SH-SY5Y (cell line): ENCODE measurements at regions not wholly inside any gene's neighbourhood (a gene's known extent, or its start where the extent isn't known, plus 50 kb on each side); places are given as distances from the start of the nearest gene placed in this dataset.

ENCODE experiments used
- GATA2 ChIP-seq: IDR thresholded peaks from 2 replicates; pipeline ENCODE4 v1.6.1; 2011; ENCODE audit warnings: mild to moderate bottlenecking, low read depth, low read length
- GATA3 ChIP-seq: IDR thresholded peaks from 2 replicates; pipeline ENCODE4 v1.6.1; 2011; ENCODE audit warnings: low read depth, mild to moderate bottlenecking, low read length, moderate library complexity

GRCh38 chr14:48914921-48915320 lies 671.3 kb downstream of the RPS29 start:
- TF ChIP-seq GATA2 (no peak), GATA3 (no peak)

- TF ChIP-seq GATA2: no peak
- TF ChIP-seq GATA3: no peak
Observed at GRCh38 chr14:48914382-48914781, 671.8 kb downstream of the RPS29 start.

GRCh38 chr14:48900565-48900964 lies 685.6 kb downstream of the RPS29 start:
- TF ChIP-seq GATA3: no peak
- TF ChIP-seq GATA2: no peak

GRCh38 chr14:48890333-48890732 lies 695.8 kb downstream of the RPS29 start:
- TF ChIP-seq GATA3: no peak
- TF ChIP-seq GATA2: no peak

- TF ChIP-seq GATA3 (no peak), GATA2 (no peak)
Observed at GRCh38 chr14:48876806-48877340, 709.3 kb downstream of the RPS29 start.

- TF ChIP-seq GATA3 (no peak), GATA2 (no peak)
Observed at GRCh38 chr14:48874711-48875110, 711.5 kb downstream of the RPS29 start.

- TF ChIP-seq GATA3 (no peak), GATA2 (no peak)
Observed at GRCh38 chr14:48857366-48857765, 728.8 kb downstream of the RPS29 start.

- TF ChIP-seq GATA2: no peak
- TF ChIP-seq GATA3: no peak
Observed at GRCh38 chr14:48853159-48853558, 733.0 kb downstream of the RPS29 start.

GRCh38 chr14:48849741-48850322 lies 736.3 kb downstream of the RPS29 start:
- TF ChIP-seq GATA2 (no peak), GATA3 (no peak)

GRCh38 chr14:48842785-48843184 lies 743.4 kb downstream of the RPS29 start:
- TF ChIP-seq GATA3 (no peak), GATA2 (no peak)

- TF ChIP-seq GATA2: no peak
- no peak for TF ChIP-seq GATA3
Observed at GRCh38 chr14:48826058-48826457, 760.1 kb downstream of the RPS29 start.

- TF ChIP-seq GATA2 (no peak), GATA3 (no peak)
Observed at GRCh38 chr14:48814562-48814961, 771.6 kb downstream of the RPS29 start.

- TF ChIP-seq GATA3 (no peak), GATA2 (no peak)
Observed at GRCh38 chr14:48805315-48805714, 780.9 kb downstream of the RPS29 start.

- TF ChIP-seq GATA2 (no peak), GATA3 (no peak)
Observed at GRCh38 chr14:48792376-48793024, 793.7 kb downstream of the RPS29 start.

GRCh38 chr14:48788771-48789170 lies 797.4 kb downstream of the RPS29 start:
- TF ChIP-seq GATA3: no peak
- no peak for TF ChIP-seq GATA2
